Activated CD4-positive, alpha-beta memory T cell treated with anti-CD3 and anti-CD28 coated beads, Interleukin-2, amount 10 ng/mL, durations not matched to agents 7 days and 5 days (primary cell): ENCODE measurements at regions not wholly inside any gene's neighbourhood (a gene's known extent, or its start where the extent isn't known, plus 50 kb on each side); places are given as distances from the start of the nearest gene placed in this dataset.

Source experiments
- CTCF ChIA-PET: fragments of 350-600 bp; sonication (Branson Sonifier 250); formaldehyde crosslinking; loops from one replicate; lab custom pipeline; 2021; ENCODE audit warnings: antibody characterized with exemption, inconsistent platforms; lab: Charles Lee
- POLR2A ChIA-PET: fragments of 350-600 bp; sonication (Branson Sonifier 250); formaldehyde crosslinking; loops from one replicate; lab custom pipeline; 2021; ENCODE audit warnings: antibody characterized with exemption; lab: Charles Lee
- DNase-seq: peaks from one replicate; pipeline ENCODE4 v3.0.0-alpha.2; 2020
- H3K27ac Mint-ChIP-seq: one replicate; pipeline ENCODE4 v1.8.0; 2021; ENCODE audit warnings: mild to moderate bottlenecking, mixed read lengths
- H3K27me3 Mint-ChIP-seq: one replicate; pipeline ENCODE4 v1.8.0; 2021; ENCODE audit warnings: mixed read lengths
- H3K36me3 Mint-ChIP-seq: one replicate; pipeline ENCODE4 v1.8.0; 2021; ENCODE audit warnings: low read depth, mixed read lengths
- H3K4me1 Mint-ChIP-seq: one replicate; pipeline ENCODE4 v1.8.0; 2021; ENCODE audit warnings: mixed read lengths
- H3K4me3 Mint-ChIP-seq: one replicate; pipeline ENCODE4 v1.8.0; 2021; ENCODE audit warnings: mild to moderate bottlenecking, mixed read lengths
- H3K9me3 Mint-ChIP-seq: one replicate; pipeline ENCODE4 v1.8.0; 2021; ENCODE audit warnings: mixed read lengths

DNA sequence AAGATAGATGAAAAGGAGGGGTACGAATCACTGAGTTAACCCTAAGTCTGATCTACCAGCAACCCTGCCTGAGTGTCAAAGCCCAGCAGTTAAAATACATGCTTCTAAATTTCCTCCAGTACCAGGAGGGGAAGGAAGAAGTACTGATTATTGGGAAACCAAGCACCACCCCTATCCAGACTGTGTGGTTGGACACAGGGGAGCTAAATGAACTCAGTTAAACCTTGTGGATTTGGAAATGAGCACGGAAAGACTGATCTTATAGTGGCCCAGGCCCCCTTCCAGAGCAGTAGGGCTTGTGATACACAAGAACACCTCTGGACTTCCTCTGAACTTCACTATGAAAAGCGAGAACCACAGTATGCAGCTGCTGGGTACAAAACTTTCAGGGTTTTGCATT lies 585.6 kb downstream of the MAFB start:
- H3K9me3 Mint-ChIP-seq: peaks cover 2% of the 10 kb centered on the region
- H3K36me3 Mint-ChIP-seq: no peaks in the 10 kb centered on the region
- POLR2A ChIA-PET: no interaction called here
- no peak overlapping the region for H3K27ac Mint-ChIP-seq
- no peaks in the 10 kb centered on the region for H3K27me3 Mint-ChIP-seq
- CTCF ChIA-PET: no interaction called here
- H3K4me1 Mint-ChIP-seq: no peaks in the 10 kb centered on the region
- no peak overlapping the region for H3K4me3 Mint-ChIP-seq
- DNase-seq: no peak

- H3K9me3 Mint-ChIP-seq: no peaks in the 10 kb centered on the region
- H3K36me3 Mint-ChIP-seq: no peaks in the 10 kb centered on the region
- H3K27ac Mint-ChIP-seq: no peak overlapping the region
- POLR2A ChIA-PET: no interaction called here
- no peak for DNase-seq
- CTCF ChIA-PET: no interaction called here
- no peak overlapping the region for H3K4me3 Mint-ChIP-seq
- no peaks in the 10 kb centered on the region for H3K4me1 Mint-ChIP-seq
- H3K27me3 Mint-ChIP-seq: no peaks in the 10 kb centered on the region
These were observed 587.5 kb downstream of the MAFB start for GRCh38 chr20:40101560-40101959.

GRCh38 chr20:40100261-40100660 lies 588.8 kb downstream of the MAFB start:
- Mint-ChIP-seq H3K9me3 (no peaks in the 10 kb centered on the region), H3K27ac (no peak overlapping the region), H3K4me1 (no peaks in the 10 kb centered on the region), H3K27me3 (no peaks in the 10 kb centered on the region), H3K36me3 (no peaks in the 10 kb centered on the region), H3K4me3 (no peak overlapping the region)
- ChIA-PET CTCF (no interaction called here), POLR2A (no interaction called here)
- no peak for DNase-seq

DNA sequence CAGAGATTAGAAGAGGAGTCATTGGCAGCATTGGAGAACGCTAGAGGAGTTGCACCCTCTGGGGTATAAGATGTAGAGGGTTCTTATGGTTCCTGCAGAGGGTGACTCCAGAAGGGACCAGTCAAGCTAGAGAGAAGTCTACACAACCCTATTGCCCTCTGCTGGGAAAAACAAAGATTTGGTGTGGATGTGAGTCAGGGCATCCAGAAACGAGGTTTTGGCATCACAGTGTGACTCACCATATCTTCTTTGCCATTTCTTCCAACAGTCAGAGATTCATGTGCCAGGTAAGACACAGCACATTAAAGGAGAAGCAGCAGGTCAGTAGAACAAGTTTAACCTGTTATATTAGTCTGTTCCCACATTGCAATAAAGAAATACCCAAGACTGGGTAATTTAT lies 598.8 kb downstream of the MAFB start:
- H3K4me3 Mint-ChIP-seq: no peak overlapping the region
- no peaks in the 10 kb centered on the region for H3K27me3 Mint-ChIP-seq
- H3K9me3 Mint-ChIP-seq: peaks cover 2% of the 10 kb centered on the region
- DNase-seq: no peak
- H3K36me3 Mint-ChIP-seq: no peaks in the 10 kb centered on the region
- no peak overlapping the region for H3K27ac Mint-ChIP-seq
- POLR2A ChIA-PET: no interaction called here
- CTCF ChIA-PET: interaction anchor here (0.5 kb wide), 1 partner anchor 1001 kb away, joined by 4 read pairs; no protein-coding TSS in a partner anchor
- H3K4me1 Mint-ChIP-seq: no peaks in the 10 kb centered on the region

DNA sequence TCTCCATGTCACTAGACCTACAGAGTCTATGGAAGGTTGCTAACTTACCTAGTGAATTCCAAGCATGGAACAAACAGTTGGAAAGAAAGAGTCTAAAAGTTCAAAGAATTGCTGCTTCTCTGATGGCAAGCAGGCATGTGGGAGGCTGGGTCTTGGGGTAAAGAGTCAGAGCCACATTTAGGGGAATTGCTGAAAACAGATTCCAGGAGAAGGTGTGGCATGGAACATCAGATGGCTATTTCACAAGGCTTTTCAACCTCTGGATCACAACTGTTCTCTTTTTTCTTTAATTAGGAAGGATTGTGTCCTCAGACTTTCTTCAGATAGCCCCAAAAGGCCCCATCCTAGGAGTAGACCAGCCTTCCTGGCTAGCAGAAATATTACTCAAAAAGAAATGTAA lies 601.5 kb downstream of the MAFB start:
- Mint-ChIP-seq H3K4me3 (no peak overlapping the region), H3K9me3 (peaks cover 2% of the 10 kb centered on the region), H3K27ac (no peak overlapping the region), H3K27me3 (no peaks in the 10 kb centered on the region), H3K4me1 (no peaks in the 10 kb centered on the region), H3K36me3 (no peaks in the 10 kb centered on the region)
- CTCF ChIA-PET: no interaction called here
- DNase-seq: no peak
- POLR2A ChIA-PET: no interaction called here

DNA sequence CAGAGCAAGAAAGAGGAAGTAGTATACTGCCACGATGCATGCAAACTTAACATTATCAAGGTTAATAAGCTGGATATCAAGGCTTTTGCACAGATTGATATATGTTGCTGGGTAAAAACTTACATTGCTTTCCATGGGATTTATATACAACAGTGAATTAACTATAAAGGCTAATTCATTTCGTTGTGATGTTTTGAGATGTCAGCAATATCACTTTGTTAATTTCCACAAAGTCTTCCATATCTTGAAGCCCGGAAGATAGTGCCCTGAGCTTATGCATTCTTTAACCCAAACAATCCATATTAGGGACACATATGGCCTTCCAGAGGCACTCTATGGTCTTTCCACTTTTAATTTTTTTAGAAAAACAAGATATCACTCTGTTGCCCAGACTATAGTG lies 603.5 kb downstream of the MAFB start:
- ChIA-PET POLR2A (no interaction called here), CTCF (no interaction called here)
- no peak for DNase-seq
- H3K27ac Mint-ChIP-seq: no peak overlapping the region
- H3K4me3 Mint-ChIP-seq: no peak overlapping the region
- no peaks in the 10 kb centered on the region for H3K4me1 Mint-ChIP-seq
- H3K36me3 Mint-ChIP-seq: no peaks in the 10 kb centered on the region
- H3K27me3 Mint-ChIP-seq: no peaks in the 10 kb centered on the region
- H3K9me3 Mint-ChIP-seq: peaks cover 2% of the 10 kb centered on the region

DNA sequence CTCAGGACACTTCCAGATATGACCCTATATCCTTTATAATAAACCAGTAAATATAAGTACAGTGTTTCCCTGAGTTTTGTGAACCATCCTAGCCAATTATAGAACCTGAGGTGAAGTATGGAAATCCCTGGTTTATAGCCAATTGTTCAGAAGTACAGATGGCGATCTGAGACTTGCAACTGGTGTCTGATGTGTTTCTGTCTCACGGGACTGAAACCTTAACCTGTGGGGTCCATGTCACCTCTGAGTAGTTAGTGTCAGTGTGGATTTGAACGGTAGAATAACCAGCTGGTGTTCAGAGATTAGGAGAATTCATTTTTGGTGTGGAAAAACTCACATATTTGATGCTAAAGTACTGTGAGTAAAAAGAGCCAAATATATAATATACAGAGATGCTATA lies 606.6 kb downstream of the MAFB start:
- Mint-ChIP-seq H3K4me1 (no peaks in the 10 kb centered on the region), H3K4me3 (no peak overlapping the region), H3K27me3 (no peaks in the 10 kb centered on the region), H3K36me3 (no peaks in the 10 kb centered on the region), H3K27ac (no peak overlapping the region), H3K9me3 (no peaks in the 10 kb centered on the region)
- CTCF ChIA-PET: no interaction called here
- no peak for DNase-seq
- POLR2A ChIA-PET: no interaction called here

GRCh38 chr20:40081653-40082052 lies 607.4 kb downstream of the MAFB start:
- Mint-ChIP-seq H3K36me3 (no peaks in the 10 kb centered on the region), H3K9me3 (no peaks in the 10 kb centered on the region), H3K4me1 (no peaks in the 10 kb centered on the region), H3K27ac (no peak overlapping the region), H3K4me3 (no peak overlapping the region), H3K27me3 (no peaks in the 10 kb centered on the region)
- DNase-seq: no peak
- ChIA-PET POLR2A (no interaction called here), CTCF (no interaction called here)

GRCh38 chr20:40080041-40080652 lies 608.9 kb downstream of the MAFB start:
- H3K4me3 Mint-ChIP-seq: no peak overlapping the region
- DNase-seq: no peak
- POLR2A ChIA-PET: no interaction called here
- no peak overlapping the region for H3K27ac Mint-ChIP-seq
- H3K9me3 Mint-ChIP-seq: no peaks in the 10 kb centered on the region
- no peaks in the 10 kb centered on the region for H3K36me3 Mint-ChIP-seq
- no peaks in the 10 kb centered on the region for H3K4me1 Mint-ChIP-seq
- CTCF ChIA-PET: no interaction called here
- no peaks in the 10 kb centered on the region for H3K27me3 Mint-ChIP-seq

DNA sequence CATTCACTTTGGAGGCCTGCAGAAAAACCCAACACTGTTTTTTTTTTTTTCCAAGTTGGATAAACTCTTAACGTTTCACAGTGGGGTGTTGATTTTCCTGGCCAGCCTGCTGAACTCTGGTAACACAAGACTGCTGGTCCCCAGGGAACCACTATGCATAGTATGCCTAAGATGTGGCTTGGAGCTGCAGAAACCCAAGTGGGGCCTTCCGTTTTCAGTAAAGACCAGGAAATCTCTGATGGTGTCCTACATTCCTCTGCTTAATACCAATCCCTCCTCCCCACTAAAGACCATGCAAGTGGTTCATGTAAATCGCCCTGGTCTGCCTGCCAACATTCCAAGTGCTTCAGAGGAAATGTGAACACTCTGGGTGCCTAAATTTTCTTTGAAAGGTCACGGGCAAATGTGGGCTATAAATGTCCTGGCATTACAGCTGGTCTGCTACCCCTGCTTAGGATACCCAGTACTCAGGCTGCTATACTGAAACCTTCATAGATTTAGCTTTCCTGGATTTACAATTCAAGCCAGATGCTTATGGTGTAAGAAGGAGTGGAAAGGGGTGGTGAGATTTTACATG lies 615.4 kb downstream of the MAFB start:
- Mint-ChIP-seq H3K4me3 (no peak overlapping the region), H3K4me1 (no peaks in the 10 kb centered on the region), H3K27ac (no peak overlapping the region), H3K9me3 (no peaks in the 10 kb centered on the region), H3K27me3 (no peaks in the 10 kb centered on the region), H3K36me3 (no peaks in the 10 kb centered on the region)
- CTCF ChIA-PET: no interaction called here
- no peak for DNase-seq
- POLR2A ChIA-PET: no interaction called here

GRCh38 chr20:40072907-40073306 lies 616.1 kb downstream of the MAFB start:
- Mint-ChIP-seq H3K27me3 (no peaks in the 10 kb centered on the region), H3K4me1 (no peaks in the 10 kb centered on the region), H3K27ac (no peak overlapping the region), H3K9me3 (no peaks in the 10 kb centered on the region), H3K36me3 (no peaks in the 10 kb centered on the region), H3K4me3 (no peak overlapping the region)
- ChIA-PET CTCF (no interaction called here), POLR2A (no interaction called here)
- DNase-seq: no peak

DNA sequence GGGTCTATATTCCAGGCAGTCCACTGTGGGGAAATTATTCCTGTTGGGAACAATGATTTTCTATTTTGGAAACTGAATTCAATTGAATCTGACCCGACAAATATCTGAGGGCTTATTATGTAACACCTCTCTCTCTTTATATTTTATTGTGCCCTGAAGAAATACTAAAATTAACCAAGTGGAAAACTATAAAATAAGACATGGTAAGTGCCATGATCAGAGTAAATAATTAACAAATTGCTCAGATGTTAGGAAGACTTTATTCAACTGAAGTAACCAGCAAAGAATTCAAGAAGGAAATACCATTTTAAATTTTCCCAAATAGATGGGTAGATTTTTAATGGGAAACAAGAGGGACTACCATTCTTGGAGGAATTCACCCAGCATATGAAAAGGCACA lies 632.9 kb downstream of the MAFB start:
- ChIA-PET CTCF (no interaction called here), POLR2A (no interaction called here)
- Mint-ChIP-seq H3K27me3 (no peaks in the 10 kb centered on the region), H3K4me1 (no peaks in the 10 kb centered on the region), H3K36me3 (no peaks in the 10 kb centered on the region), H3K27ac (no peak overlapping the region), H3K4me3 (no peak overlapping the region), H3K9me3 (peaks cover 2% of the 10 kb centered on the region)
- no peak for DNase-seq

- Mint-ChIP-seq H3K27me3 (no peaks in the 10 kb centered on the region), H3K36me3 (no peaks in the 10 kb centered on the region), H3K4me1 (no peaks in the 10 kb centered on the region), H3K9me3 (peaks cover 2% of the 10 kb centered on the region), H3K27ac (no peak overlapping the region), H3K4me3 (no peak overlapping the region)
- CTCF ChIA-PET: no interaction called here
- DNase-seq: no peak
- POLR2A ChIA-PET: no interaction called here
These were observed 633.3 kb downstream of the MAFB start for GRCh38 chr20:40055711-40056110.

DNA sequence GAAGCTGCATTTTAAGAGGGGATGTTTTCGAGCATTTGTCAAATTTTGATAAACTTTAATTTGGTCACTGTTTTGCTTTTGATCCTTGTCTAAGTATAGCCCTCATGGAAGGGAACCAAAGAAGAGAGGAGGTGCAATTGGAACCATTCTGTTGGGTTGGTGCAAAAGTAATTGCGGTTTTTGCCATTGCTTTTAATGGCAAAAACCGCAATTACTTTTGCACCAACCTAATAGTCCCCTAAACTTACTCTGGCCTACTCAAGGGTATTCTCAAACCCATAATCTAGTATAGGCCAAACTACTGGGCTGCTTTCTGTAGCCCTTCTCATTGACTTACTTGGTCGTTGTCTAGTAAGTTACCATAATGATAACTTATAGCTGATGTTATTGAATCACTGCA lies 634.7 kb downstream of the MAFB start:
- ChIA-PET CTCF (no interaction called here), POLR2A (no interaction called here)
- H3K27ac Mint-ChIP-seq: no peak overlapping the region
- no peak for DNase-seq
- H3K27me3 Mint-ChIP-seq: no peaks in the 10 kb centered on the region
- no peaks in the 10 kb centered on the region for H3K4me1 Mint-ChIP-seq
- no peaks in the 10 kb centered on the region for H3K36me3 Mint-ChIP-seq
- H3K9me3 Mint-ChIP-seq: peaks cover 2% of the 10 kb centered on the region
- H3K4me3 Mint-ChIP-seq: no peak overlapping the region
